HCT116 (cell line): ENCODE measurements at regions not wholly inside any gene's neighbourhood (a gene's known extent, or its start where the extent isn't known, plus 50 kb on each side); places are given as distances from the start of the nearest gene placed in this dataset.

Experiments
- CEBPB ChIP-seq: IDR thresholded peaks from 2 replicates; pipeline ENCODE4 v1.6.1; 2012; ENCODE audit warnings: low read depth
- EGR1 ChIP-seq: IDR thresholded peaks from 2 replicates; pipeline ENCODE4 v1.6.1; 2012; ENCODE audit warnings: low read depth
- ELF1 ChIP-seq: IDR thresholded peaks from 2 replicates; pipeline ENCODE4 v1.6.1; 2012; ENCODE audit warnings: low read depth, borderline replicate concordance
- EZH2 ChIP-seq: fragments of 200-600 bp; sonication (generic); IDR thresholded peaks from 2 replicates; pipeline ENCODE4 v1.6.1; 2017; ENCODE audit warnings: antibody characterized with exemption, mixed run types
- EZH2phosphoT487 ChIP-seq: fragments of 200-600 bp; IDR thresholded peaks from 2 replicates; pipeline ENCODE4 v1.6.1; 2018; ENCODE audit warnings: antibody characterized with exemption, borderline replicate concordance
- POLR2A ChIP-seq: IDR thresholded peaks from 2 replicates; pipeline ENCODE4 v1.7.0; 2011; ENCODE audit warnings: borderline replicate concordance; ENCODE audit not compliant: insufficient read depth, insufficient read length; ENCODE audit errors: extremely low read depth
- POLR2AphosphoS5 ChIP-seq: IDR thresholded peaks from 2 replicates; pipeline ENCODE4 v1.6.1; 2011; ENCODE audit warnings: mild to moderate bottlenecking, low read depth, low read length, moderate library complexity
- RAD21 ChIP-seq: IDR thresholded peaks from 2 replicates; pipeline ENCODE4 v1.6.1; 2012; ENCODE audit warnings: low read depth, mild to moderate bottlenecking
- SIN3A ChIP-seq: IDR thresholded peaks from 2 replicates; pipeline ENCODE4 v1.6.1; 2012; ENCODE audit warnings: low read depth
- SP1 ChIP-seq: IDR thresholded peaks from 2 replicates; pipeline ENCODE4 v1.6.1; 2012; ENCODE audit warnings: low read depth
- ZNF274 ChIP-seq: fragments of 200-500 bp; sonication (Bioruptor generic); IDR thresholded peaks from 2 replicates; pipeline ENCODE4 v1.6.1; 2014; ENCODE audit warnings: mild to moderate bottlenecking, low read depth, low read length, inconsistent platforms
- TF ChIP-seq, protein P1 (sequence below), 3 experiments: fragments of 200-600 bp in 1 of 3; sonication (generic) in 1 of 3; IDR thresholded peaks in 2 of 3; conservative IDR thresholded peaks in 1 of 3; 2 replicates each; pipeline ENCODE4 v1.5.1; 2012 to 2017; ENCODE audit warnings: low read depth in 2 of 3, low read length in 2 of 3, antibody characterized with exemption in 1 of 3, borderline replicate concordance in 1 of 3, control low read depth in 1 of 3, mild to moderate bottlenecking in 1 of 3, mixed read lengths in 1 of 3, mixed run types in 1 of 3, moderate library complexity in 1 of 3; ENCODE audit not compliant: insufficient read depth in 1 of 3
- TF ChIP-seq, protein P2 (sequence below): IDR thresholded peaks from 2 replicates; pipeline ENCODE4 v1.6.1; 2012; ENCODE audit warnings: low read depth
- TF ChIP-seq, protein P3 (sequence below): IDR thresholded peaks from 2 replicates; pipeline ENCODE4 v1.6.1; 2012

DNA sequence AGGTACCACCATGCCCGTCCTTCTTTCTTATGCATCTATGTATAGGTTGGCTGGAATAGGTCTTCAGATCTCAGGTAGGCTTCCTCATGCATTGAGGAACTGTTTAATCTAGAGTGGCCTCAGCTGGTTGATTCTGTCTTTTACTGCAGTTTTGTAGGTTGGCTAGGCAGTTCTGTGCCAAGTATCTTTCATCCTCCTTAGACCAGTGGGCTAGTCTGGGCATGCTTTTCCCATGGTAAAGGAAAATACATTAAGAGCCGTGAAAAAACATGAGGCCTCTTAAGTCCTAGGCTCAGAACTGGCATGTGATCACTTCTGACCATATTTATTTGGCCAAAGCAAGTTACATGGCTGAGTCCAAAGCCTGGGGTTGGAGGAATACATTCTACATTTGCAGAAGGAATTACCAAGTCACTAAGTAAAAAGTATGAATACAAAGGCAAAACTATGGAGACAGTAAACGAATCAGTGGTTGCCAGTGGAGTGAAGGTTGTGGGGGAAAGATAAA, 137.3 kb downstream of the WIF1 start:
- TF ChIP-seq, protein P1, sequence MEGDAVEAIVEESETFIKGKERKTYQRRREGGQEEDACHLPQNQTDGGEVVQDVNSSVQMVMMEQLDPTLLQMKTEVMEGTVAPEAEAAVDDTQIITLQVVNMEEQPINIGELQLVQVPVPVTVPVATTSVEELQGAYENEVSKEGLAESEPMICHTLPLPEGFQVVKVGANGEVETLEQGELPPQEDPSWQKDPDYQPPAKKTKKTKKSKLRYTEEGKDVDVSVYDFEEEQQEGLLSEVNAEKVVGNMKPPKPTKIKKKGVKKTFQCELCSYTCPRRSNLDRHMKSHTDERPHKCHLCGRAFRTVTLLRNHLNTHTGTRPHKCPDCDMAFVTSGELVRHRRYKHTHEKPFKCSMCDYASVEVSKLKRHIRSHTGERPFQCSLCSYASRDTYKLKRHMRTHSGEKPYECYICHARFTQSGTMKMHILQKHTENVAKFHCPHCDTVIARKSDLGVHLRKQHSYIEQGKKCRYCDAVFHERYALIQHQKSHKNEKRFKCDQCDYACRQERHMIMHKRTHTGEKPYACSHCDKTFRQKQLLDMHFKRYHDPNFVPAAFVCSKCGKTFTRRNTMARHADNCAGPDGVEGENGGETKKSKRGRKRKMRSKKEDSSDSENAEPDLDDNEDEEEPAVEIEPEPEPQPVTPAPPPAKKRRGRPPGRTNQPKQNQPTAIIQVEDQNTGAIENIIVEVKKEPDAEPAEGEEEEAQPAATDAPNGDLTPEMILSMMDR (IDR thresholded peaks at IDR 0.05 in 2 of 3, conservative IDR thresholded peaks at IDR 0.05 in 1 of 3; ENCODE audit: borderline replicate concordance in 1 of 3, insufficient read depth in 1 of 3, low read depth in 2 of 3, low read length in 2 of 3) = no peak
- TF ChIP-seq SP1 = no peak
- no peak for TF ChIP-seq CEBPB
- TF ChIP-seq POLR2A = no peak
- TF ChIP-seq RAD21 = no peak
- no peak for TF ChIP-seq ELF1
- TF ChIP-seq ZNF274 = no peak
- TF ChIP-seq EGR1 = no peak
- TF ChIP-seq EZH2phosphoT487 = no peak
- TF ChIP-seq, protein P2, sequence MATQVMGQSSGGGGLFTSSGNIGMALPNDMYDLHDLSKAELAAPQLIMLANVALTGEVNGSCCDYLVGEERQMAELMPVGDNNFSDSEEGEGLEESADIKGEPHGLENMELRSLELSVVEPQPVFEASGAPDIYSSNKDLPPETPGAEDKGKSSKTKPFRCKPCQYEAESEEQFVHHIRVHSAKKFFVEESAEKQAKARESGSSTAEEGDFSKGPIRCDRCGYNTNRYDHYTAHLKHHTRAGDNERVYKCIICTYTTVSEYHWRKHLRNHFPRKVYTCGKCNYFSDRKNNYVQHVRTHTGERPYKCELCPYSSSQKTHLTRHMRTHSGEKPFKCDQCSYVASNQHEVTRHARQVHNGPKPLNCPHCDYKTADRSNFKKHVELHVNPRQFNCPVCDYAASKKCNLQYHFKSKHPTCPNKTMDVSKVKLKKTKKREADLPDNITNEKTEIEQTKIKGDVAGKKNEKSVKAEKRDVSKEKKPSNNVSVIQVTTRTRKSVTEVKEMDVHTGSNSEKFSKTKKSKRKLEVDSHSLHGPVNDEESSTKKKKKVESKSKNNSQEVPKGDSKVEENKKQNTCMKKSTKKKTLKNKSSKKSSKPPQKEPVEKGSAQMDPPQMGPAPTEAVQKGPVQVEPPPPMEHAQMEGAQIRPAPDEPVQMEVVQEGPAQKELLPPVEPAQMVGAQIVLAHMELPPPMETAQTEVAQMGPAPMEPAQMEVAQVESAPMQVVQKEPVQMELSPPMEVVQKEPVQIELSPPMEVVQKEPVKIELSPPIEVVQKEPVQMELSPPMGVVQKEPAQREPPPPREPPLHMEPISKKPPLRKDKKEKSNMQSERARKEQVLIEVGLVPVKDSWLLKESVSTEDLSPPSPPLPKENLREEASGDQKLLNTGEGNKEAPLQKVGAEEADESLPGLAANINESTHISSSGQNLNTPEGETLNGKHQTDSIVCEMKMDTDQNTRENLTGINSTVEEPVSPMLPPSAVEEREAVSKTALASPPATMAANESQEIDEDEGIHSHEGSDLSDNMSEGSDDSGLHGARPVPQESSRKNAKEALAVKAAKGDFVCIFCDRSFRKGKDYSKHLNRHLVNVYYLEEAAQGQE = no peak
- TF ChIP-seq POLR2AphosphoS5 = no peak
- TF ChIP-seq EZH2 = no peak
- TF ChIP-seq SIN3A = no peak
- TF ChIP-seq, protein P3, sequence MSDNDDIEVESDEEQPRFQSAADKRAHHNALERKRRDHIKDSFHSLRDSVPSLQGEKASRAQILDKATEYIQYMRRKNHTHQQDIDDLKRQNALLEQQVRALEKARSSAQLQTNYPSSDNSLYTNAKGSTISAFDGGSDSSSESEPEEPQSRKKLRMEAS = no peak
